ENCODE measurements at regions not wholly inside any gene's neighbourhood (a gene's known extent, or its start where the extent isn't known, plus 50 kb on each side); places are given as distances from the start of the nearest gene placed in this dataset.
"Not testable (repeated sequence)": the region's sequence is repeated elsewhere in the genome, so short reads cannot be mapped to it uniquely, and the experiment has no call there.

DNA sequence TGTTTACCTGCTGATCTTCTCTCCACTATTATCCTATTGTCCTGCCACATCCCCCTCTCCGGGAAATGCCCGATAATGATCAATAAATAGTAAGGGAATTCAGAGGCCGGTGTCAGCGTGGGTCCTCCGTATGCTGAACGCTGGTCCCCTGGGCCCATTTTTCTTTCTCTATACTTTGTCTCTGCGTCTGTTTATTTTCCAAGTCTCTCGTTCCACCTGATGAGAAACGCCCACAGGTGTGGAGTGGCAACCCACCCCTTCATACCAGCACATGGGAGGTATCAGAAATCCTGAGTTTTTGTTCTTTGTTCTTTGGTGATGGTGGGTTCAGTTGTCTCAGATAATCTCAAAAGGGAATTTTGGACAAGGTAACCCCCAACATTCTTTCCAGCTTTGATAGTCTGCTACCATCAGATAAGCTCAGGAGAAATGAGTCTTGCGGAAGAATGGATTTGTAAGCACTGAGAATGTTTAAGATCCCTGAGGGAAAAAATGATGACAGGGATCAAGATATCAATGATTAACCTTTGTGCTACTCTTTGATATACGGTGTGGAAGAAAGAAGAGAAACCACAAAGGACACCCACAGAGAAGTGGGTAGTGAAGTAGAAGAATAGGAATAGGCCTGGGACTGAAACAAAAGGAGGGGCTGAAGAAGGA lies 117.9 kb downstream of the CEP44 start:
- DNase-seq (ENCODE audit: low read depth, low spot score) (no peak), FAIRE-seq (no peak)
- no peak overlapping the region for H2AFZ ChIP-seq (ENCODE audit: control insufficient read depth, low read length)
- H3K9ac ChIP-seq (ENCODE audit: control insufficient read depth, extremely low read depth, insufficient read depth, low read length), result no peak overlapping the region
- no peaks in the 10 kb centered on the region for H4K20me1 ChIP-seq (ENCODE audit: control insufficient read depth, extremely low read depth, insufficient read depth, low read length)
- no peaks in the 10 kb centered on the region for H3K9me1 ChIP-seq (ENCODE audit: control insufficient read depth, extremely low read depth, insufficient read depth, low read length)
- H3K27me3 ChIP-seq (ENCODE audit: control insufficient read depth, extremely low read depth, insufficient read depth, low read length), result no peaks in the 10 kb centered on the region
- TF ChIP-seq EZH2 (IDR thresholded peaks at IDR 0.05; ENCODE audit: low read length) (no peak), CTCF (optimal IDR thresholded peaks at IDR 0.05 in 1 of 3, IDR thresholded peaks at IDR 0.05 in 1 of 3, conservative IDR thresholded peaks at IDR 0.05 in 1 of 3; ENCODE audit: extremely low read depth in 1 of 3, insufficient read depth in 2 of 3, low read length in 3 of 3) (no peak)
- H3K79me2 ChIP-seq (ENCODE audit: control insufficient read depth, insufficient read depth, low read length), result no peaks in the 10 kb centered on the region
- H3K4me1 ChIP-seq (ENCODE audit: control insufficient read depth, extremely low read depth, insufficient read depth, low read length), result peaks cover 8% of the 10 kb centered on the region
- H3K4me2 ChIP-seq (ENCODE audit: control insufficient read depth, extremely low read depth, insufficient read depth, low read depth, low read length), result no peak overlapping the region
- no peak overlapping the region for H3K27ac ChIP-seq (ENCODE audit: control insufficient read depth, insufficient read depth, low read length)
- H3K36me3 ChIP-seq (ENCODE audit: control insufficient read depth in 2 of 2, extremely low read depth in 1 of 2, insufficient read depth in 2 of 2, low read length in 2 of 2), result no peaks in the 10 kb centered on the region
- H3K4me3 ChIP-seq (ENCODE audit: control insufficient read depth in 2 of 3, extremely low read depth in 1 of 3, insufficient read depth in 2 of 3, low read depth in 1 of 3, low read length in 3 of 3), result no peak overlapping the region
- no peaks in the 10 kb centered on the region for H3K9me3 ChIP-seq (ENCODE audit: control insufficient read depth, low read depth, low read length)
- dilution Hi-C loops (cut with MboI; ENCODE audit: extremely low pct_ligation_motif_present, low sequenced_read_pairs), result no loop called here

DNA sequence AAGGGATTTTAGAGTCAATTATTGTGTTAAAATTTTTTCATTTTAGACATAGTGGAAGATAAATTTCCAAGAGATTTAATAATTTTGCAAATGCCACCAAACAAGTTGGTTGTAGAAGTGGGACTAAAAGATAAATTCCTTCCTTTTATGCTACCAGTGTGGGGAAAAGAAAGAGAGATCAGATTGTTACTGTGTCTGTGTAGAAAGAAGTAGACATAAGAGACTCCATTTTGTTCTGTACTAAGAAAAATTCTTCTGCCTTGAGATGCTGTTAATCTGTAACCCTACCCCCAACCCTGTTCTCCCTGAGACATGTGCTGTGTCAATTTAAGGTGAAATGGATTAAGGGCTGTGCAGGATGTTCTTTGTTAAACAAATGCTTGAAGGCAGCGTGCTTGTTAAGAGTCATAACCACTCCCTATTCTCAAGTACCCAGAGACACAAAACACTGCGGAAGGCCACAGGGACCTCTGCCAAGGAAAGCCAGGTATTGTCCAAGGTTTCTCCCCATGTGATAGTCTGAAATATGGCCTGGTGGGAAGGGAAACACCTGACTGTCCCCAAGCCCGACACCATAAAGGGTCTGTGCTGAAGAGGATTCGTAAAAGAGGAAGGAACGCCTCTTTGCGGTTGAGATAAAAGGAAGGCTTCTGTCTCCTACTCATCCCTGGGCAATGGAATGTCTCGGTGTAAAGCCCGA lies 117.0 kb downstream of the CEP44 start:
- dilution Hi-C loops (cut with MboI; ENCODE audit: extremely low pct_ligation_motif_present, low sequenced_read_pairs); H2AFZ ChIP-seq (ENCODE audit: control insufficient read depth, low read length); H3K9me3 ChIP-seq (ENCODE audit: control insufficient read depth, low read depth, low read length); H3K4me2 ChIP-seq (ENCODE audit: control insufficient read depth, extremely low read depth, insufficient read depth, low read depth, low read length); H3K9me1 ChIP-seq (ENCODE audit: control insufficient read depth, extremely low read depth, insufficient read depth, low read length); H3K9ac ChIP-seq (ENCODE audit: control insufficient read depth, extremely low read depth, insufficient read depth, low read length); DNase-seq (ENCODE audit: low read depth, low spot score); H3K4me1 ChIP-seq (ENCODE audit: control insufficient read depth, extremely low read depth, insufficient read depth, low read length); H3K27me3 ChIP-seq (ENCODE audit: control insufficient read depth, extremely low read depth, insufficient read depth, low read length); H3K36me3 ChIP-seq (ENCODE audit: control insufficient read depth in 2 of 2, extremely low read depth in 1 of 2, insufficient read depth in 2 of 2, low read length in 2 of 2); H3K4me3 ChIP-seq (ENCODE audit: control insufficient read depth in 2 of 3, extremely low read depth in 1 of 3, insufficient read depth in 2 of 3, low read depth in 1 of 3, low read length in 3 of 3); H3K27ac ChIP-seq (ENCODE audit: control insufficient read depth, insufficient read depth, low read length); H4K20me1 ChIP-seq (ENCODE audit: control insufficient read depth, extremely low read depth, insufficient read depth, low read length); H3K79me2 ChIP-seq (ENCODE audit: control insufficient read depth, insufficient read depth, low read length): not testable (repeated sequence)
- FAIRE-seq, result peak; percentile 49
